ENCODE measurements at regions not wholly inside any gene's neighbourhood (a gene's known extent, or its start where the extent isn't known, plus 50 kb on each side); places are given as distances from the start of the nearest gene placed in this dataset.

GRCh38 chr6:84623956-84624680, 140.3 kb downstream of the TBX18 start:
- Histone ChIP-seq H2BK120ac (replicated peaks; ENCODE audit: low read depth, low read length) (no peak overlapping the region), H3K27me3 (replicated peaks in 1 of 4; ENCODE audit: control insufficient read depth in 3 of 4, extremely low read depth in 1 of 4, insufficient read depth in 3 of 4, low read length in 3 of 4) (no peaks in the 10 kb centered on the region), H4K20me1 (replicated peaks in 1 of 2; ENCODE audit: control insufficient read depth in 1 of 2, insufficient read depth in 2 of 2, low read length in 2 of 2) (no peaks in the 10 kb centered on the region), H3K9ac (replicated peaks in 1 of 4; ENCODE audit: extremely low read depth in 1 of 4, low read depth in 3 of 4, low read length in 3 of 4) (no peak overlapping the region), H3K23me2 (ENCODE audit: low read depth, low read length) (no peaks in the 10 kb centered on the region), H3K18ac (ENCODE audit: extremely low read depth, low read length) (no peak overlapping the region; the same call in 1 of the 2 replicates), H3K23ac (ENCODE audit: insufficient read length) (no peak overlapping the region), H4K8ac (ENCODE audit: extremely low read depth, insufficient read depth, low read length) (no peak overlapping the region), H2BK15ac (ENCODE audit: low read length) (no peak overlapping the region), H2BK12ac (ENCODE audit: low read depth, low read length) (no peak overlapping the region), H3K4ac (replicated peaks; ENCODE audit: insufficient read length, low read depth, low read length) (no peak overlapping the region), H3K4me3 (ENCODE audit: extremely low read depth in 1 of 4, insufficient read depth in 2 of 4, low read depth in 3 of 4, low read length in 4 of 4) (no peak overlapping the region), H3K4me1 (replicated peaks in 1 of 4; ENCODE audit: control insufficient read depth in 3 of 4, insufficient read depth in 4 of 4, low read length in 3 of 4) (no peaks in the 10 kb centered on the region; a peak in 1 of 7 replicates), H3K79me1 (ENCODE audit: low read depth, low read length) (no peaks in the 10 kb centered on the region; the same call in 1 of the 2 replicates), H2AK5ac (ENCODE audit: low read depth, low read length) (no peak overlapping the region), H3K14ac (ENCODE audit: insufficient read length) (no peak overlapping the region), H2BK5ac (ENCODE audit: low read depth, low read length) (no peak overlapping the region), H3K56ac (replicated peaks; ENCODE audit: insufficient read length, low read depth, low read length) (no peak overlapping the region), H3K9me3 (ENCODE audit: insufficient read depth in 2 of 2, low read depth in 1 of 2, low read length in 1 of 2) (no peaks in the 10 kb centered on the region), H3K27ac (ENCODE audit: low read depth, low read length) (no peak overlapping the region), H3K4me2 (ENCODE audit: insufficient read depth in 1 of 2, low read depth in 2 of 2, low read length in 2 of 2) (no peak overlapping the region), H2BK20ac (ENCODE audit: low read length) (no peak overlapping the region), H4K91ac (replicated peaks; ENCODE audit: insufficient read length, low read length) (no peak overlapping the region), H2AFZ (ENCODE audit: low read length) (no peak overlapping the region), H3K79me2 (ENCODE audit: control insufficient read depth in 1 of 2, insufficient read depth in 2 of 2, low read length in 2 of 2) (no peaks in the 10 kb centered on the region), H4K5ac (ENCODE audit: insufficient read length, low read depth, low read length) (no peak overlapping the region), H3K36me3 (ENCODE audit: control insufficient read depth in 2 of 4, insufficient read depth in 4 of 4, low read length in 3 of 4) (no peaks in the 10 kb centered on the region)
- DNase-seq (ENCODE audit: low read depth in 1 of 2, low spot score in 2 of 2) (no peak), FAIRE-seq (no peak)
- ChIA-PET CTCF (ENCODE audit: partially characterized antibody) (no interaction called here), POLR2A (ENCODE audit: partially characterized antibody) (no interaction called here)
- 57% methylated on average over 4 of the region's 4 CpGs; no CpG with 5 or more reads in 1 of the 2 experiments for WGBS, 2 experiments (ENCODE audit: extremely low coverage in 1 of 2, insufficient coverage in 1 of 2, insufficient read length in 1 of 2, insufficient replicate concordance in 2 of 2, low coverage in 1 of 2, low lambda C conversion rate in 2 of 2, missing lambda C conversion rate in 1 of 2)
- TF ChIP-seq POLR2AphosphoS5 (IDR thresholded peaks at IDR 0.05; ENCODE audit: low read depth, low read length) = no peak
- TF ChIP-seq BCL11A (IDR thresholded peaks at IDR 0.05; ENCODE audit: low read depth in 2 of 2, low read length in 2 of 2) = no peak
- no peak for TF ChIP-seq EP300 (IDR thresholded peaks at IDR 0.05; ENCODE audit: borderline replicate concordance in 1 of 2, low read depth in 2 of 2, low read length in 2 of 2)
- TF ChIP-seq NANOG (IDR thresholded peaks at IDR 0.05; ENCODE audit: insufficient read depth, low read depth, low read length, poor library complexity, severe bottlenecking) = no peak
- no peak for TF ChIP-seq USF2 (IDR thresholded peaks at IDR 0.05; ENCODE audit: low read length)
- TF ChIP-seq CBX8 (IDR thresholded peaks at IDR 0.05; ENCODE audit: borderline replicate concordance, low read depth, low read length) = no peak
- no peak for TF ChIP-seq TAF7 (optimal IDR thresholded peaks at IDR 0.05; ENCODE audit: borderline replicate concordance, low read depth, low read length)
- TF ChIP-seq SP4 (IDR thresholded peaks at IDR 0.05; ENCODE audit: low read length) = no peak

Data from H1 (cell line).